HG03108 (cell line): ENCODE measurements at regions not wholly inside any gene's neighbourhood (a gene's known extent, or its start where the extent isn't known, plus 50 kb on each side); places are given as distances from the start of the nearest gene placed in this dataset.

Experiments
- ATAC-seq: cut with Tn5 transposase; IDR thresholded peaks from one replicate; pipeline ENCODE4 v1.9.1; 2021; ENCODE audit warnings: moderate library complexity; ENCODE audit not compliant: unreplicated experiment

DNA sequence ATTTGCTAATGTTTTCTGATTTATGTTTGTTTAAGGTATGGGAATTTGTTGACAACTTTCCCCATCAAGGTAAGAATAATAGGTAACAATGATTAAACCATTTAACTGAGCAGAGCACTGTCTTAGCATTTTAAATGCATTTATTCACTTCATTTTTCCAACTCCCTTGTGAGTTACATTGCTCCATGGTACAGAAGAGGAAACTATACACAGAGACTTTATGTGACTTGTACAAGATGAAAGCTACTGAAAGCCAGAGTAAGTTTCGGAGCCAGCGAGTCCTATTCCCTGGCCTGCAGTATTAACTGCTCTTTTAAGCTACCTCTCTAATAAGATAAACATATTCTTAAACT lies 708.8 kb downstream of the HDGFL1 start:
- ATAC-seq = no peak

DNA sequence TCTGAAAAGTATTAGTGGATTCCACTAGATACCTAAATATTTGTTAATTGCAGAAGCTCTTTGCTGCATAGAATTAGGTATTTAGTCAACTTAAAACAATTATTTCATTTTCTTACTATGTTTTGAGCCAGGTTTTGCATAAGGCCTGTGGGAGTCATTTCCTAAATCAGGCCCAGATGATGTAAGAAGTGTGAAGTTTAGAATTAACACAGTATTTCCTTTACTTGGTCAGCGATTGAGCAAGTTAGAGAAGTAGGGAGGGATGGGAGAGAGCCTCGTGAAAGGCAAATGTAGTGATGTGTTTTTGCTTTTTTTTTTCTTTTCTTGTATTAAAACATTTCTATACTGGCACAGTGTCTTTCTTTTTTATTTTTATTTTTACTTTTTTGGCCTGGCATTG lies 711.1 kb downstream of the HDGFL1 start:
- no peak for ATAC-seq

DNA sequence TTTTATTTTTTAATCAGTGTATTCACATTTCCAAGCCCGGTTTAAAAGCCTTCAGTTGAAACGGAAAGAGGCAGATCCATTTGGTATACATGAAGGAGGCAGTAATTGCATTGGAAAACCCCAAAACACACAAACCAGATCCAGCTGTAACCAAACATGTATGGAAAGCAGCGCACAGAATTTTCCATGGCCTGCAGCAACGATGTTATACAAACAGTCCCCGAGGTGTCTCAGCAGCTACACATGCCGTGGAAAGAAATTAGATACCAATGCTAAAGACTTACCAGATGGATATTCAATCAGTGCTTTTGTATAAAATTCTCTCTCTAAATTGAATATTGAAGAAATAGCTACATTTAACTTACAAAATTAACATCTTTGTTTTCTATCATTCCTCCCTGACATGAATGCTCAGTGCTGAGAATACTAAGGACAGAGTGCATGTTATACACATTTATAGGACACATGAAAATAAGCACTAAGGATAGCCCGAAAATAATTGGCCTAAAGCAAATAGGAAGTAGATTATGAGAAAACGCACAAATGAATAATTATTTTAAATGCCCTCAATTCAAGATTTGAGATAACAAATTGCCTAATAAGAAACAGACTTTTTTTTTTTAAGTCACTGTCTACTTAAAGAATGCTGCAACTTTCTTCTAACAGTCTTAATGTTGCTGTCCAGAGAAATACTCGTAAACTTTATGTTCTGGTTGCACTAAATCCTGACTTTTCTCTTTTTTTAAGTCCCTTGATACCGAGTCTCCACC lies 713.1 kb downstream of the HDGFL1 start:
- no peak for ATAC-seq

DNA sequence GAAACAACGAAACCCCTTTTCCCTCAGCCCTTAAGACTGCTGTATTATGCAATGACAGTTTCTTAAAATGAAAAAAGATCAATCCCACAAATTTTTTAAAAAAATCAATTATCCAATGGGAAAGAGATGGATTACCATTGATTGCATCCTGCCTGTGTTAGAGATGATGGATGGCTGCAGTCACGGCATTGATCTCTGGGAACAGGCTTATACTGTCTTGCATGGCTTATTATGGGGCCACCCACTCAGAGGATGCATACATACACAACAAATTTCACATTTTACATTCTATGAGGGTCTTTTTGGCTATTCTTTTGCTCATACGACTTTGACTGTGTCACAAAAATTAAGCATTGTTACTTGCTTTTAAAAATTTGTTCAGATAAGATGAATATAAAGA lies 724.3 kb downstream of the HDGFL1 start:
- ATAC-seq = no peak

DNA sequence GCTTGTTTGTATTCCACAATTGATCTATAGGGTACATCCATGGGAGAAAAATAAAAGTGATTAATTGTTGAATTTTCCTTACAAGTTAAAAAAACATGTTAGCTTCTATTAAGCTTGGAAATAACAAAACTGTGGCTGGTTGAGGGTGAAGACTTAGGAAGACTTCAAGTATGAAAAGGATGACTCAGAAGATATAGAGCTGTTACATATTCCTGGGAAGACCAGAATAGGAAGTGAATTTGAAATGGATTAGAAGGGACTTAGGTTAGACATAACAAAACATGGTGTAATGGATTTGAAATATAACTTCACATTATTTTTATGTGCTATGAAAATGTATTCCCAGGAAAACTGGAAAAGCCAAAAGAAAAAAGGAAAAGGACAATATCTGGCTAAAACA lies 732.2 kb downstream of the HDGFL1 start:
- ATAC-seq = no peak

DNA sequence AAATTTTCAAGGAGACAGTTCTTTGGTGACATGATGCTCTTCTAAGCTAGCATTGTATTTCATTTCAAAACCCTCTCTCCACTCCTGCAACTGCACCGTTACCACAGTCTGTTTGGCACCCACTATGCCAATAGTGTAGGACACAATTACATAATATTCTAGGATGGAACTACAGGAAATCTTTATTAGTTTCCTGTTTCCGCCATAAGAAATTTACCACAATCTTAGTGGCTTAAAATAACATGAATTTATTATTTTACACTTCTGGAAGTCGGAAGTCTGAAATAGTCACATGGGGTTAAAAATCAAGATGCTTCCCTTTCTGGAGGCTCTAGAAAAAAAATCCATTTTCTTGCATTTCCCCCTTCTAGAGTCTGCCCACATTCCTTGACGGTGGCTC lies 733.1 kb downstream of the HDGFL1 start:
- no peak for ATAC-seq

DNA sequence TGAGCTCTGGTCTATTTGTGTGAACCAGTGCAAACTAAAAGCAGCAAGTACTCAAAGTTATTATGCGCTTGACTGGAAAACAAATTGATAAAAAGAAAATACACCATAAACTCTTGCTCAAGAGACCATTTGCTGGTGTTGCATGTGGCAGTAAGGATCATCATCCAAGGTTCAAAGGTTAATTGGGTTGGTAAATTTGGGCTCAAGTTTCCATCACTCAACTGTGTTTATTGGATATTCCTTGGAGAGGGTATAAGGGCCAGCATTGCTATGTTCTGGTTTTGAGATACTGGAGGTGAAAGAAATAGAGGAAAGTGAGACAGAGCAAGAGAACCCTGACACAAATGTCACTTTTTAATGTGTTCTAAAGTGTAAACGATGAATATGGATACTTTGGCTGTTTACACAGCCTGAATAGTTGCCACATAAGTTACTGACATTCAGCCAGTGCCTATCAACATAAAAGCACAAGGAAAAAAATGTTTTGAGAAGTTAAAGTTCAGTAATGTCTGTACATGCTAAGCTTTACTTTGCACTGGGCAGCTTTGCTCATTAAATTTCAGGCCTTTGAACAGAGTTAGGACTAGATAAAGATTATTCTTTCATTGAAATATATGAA lies 736.1 kb downstream of the HDGFL1 start:
- ATAC-seq = no peak

DNA sequence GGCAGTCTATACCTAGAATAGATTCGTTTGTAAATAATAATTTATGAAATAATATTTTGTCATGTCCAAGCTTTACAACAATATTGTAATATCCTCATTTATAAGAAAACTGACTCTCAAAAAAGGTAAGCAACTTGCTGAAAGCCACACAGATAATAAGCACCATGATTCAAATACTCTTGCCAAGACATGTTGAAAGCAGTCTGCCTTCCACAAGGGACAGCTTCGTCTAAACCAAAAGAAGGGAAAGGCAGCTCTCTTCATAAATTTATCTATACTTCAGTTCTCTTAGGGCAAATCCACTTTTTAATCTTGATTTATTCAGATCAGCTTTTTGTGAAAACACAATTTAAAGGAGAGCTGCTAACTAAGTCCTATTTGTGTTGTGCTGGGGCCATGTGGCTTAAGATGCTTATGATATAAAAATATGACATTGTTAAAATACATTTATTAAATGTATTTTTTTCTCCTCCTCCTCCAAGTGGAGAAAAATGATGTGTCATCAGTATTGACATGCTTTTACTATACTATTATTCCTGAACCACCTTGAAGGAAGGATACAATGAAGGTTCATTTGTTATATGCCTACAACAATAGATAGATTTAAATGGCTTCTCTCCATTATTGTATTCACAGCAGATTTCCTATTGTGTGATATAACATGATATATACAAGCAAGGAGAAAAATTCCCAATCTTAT lies 737.0 kb downstream of the HDGFL1 start:
- ATAC-seq = no peak

DNA sequence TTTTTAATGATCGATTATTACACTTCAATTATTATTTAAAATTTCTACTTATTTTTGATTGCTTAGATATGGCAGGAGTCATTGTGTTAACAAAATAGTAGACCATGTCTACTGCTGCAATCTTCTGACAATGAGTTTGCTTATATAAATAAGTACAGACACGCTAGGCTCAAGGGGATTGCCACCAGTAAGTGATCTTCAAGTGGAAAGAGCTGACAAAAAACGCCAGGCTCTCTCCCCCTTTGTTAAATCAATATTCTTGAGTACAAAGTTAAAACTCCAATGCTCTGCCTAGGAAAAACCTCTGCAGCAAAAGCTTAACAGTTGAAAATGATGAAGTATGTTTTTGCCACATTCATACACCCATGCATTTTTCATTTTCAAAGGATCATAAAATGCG lies 738.1 kb downstream of the HDGFL1 start:
- no peak for ATAC-seq

DNA sequence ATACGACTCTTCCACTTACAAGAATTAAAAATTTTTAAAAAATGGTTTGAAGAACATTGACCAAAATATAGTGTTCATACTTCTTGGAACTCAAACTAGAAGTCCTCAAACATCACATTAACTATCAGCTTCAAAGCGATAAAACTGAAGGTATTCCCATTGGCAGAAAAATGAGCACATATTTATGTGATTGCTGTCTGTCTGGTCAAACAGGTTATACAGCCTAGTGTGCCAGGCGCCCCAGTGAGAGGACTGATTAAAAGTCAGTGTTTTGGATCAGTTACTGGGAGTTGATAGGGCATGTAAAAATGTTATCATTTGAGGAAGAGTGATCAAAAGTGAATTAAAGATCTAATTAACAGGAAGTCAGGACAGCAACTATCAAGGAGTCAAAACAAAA lies 738.8 kb downstream of the HDGFL1 start:
- ATAC-seq = no peak

DNA sequence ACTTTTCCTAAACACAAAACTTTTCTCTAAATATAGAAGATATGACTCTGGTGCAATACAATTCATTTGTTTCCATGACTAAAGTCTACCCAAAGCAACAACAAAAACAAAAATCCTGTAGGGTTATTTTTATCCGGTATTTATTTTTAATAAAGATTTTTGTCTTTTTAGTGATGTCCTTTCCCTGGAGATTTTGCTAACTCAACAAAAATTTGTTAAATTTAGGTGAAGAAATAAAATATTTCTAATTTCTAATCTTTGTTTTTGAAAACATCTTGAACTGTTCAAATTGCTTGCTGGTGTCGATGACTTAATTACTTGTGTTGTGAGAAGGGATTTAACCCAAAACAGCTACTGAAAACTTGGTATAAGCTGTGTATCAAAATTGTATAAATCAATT lies 741.8 kb downstream of the HDGFL1 start:
- no peak for ATAC-seq

DNA sequence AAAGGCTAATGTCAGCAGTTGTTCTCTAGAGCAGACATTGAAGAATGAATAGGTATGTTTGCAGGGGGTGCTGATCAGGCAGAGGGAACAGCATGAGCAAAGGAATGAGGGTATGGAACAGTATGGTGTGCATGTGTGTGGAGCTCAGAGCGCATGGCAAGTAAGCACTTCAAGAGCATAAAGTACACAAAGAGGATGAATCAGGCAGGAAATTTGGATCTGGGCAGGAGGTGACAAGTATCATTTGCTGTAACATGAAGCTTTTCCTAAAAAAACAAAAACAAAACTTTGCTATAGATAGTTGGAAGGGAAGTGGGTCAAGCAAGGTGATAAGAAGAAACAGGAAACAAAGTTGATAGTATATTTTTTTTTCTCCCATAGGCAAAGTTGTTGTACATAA lies 746.8 kb downstream of the HDGFL1 start:
- no peak for ATAC-seq

DNA sequence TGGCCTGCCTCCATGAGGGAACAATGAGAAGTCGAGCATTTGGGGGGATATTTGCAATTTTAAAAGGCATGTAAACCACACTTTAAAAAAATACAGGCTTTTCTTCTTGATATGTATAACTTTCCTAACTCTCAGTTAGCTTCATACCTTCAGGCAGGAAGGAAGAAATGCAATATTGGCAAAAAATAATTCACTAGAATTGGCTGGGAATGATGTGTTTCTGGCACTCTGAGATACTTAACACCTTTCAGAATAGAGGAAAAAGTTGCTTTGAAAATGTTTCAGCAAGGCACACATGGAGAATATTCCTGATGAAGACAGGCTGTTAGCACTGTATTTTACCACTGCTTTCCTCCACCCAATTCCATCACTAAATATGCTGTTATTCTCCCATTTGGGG lies 747.6 kb downstream of the HDGFL1 start:
- no peak for ATAC-seq

DNA sequence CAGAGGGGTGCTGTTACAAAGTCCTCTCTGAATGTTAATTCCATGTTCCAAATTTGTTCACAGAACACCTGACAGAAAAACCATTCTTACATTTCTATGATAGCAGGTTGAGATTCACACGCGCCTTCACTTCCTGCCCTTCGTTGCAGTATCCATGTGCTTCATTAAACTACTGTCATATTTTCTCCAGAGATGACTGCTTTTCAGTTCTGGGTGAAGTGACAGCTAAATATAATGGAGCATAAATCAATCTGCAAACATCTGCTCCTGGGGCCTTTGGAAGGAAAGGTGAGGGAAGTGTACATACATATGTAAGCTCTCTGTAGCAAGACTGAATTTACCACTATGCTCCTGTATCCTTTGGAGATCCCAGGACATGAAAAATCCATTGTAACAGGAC lies 750.2 kb downstream of the HDGFL1 start:
- no peak for ATAC-seq

DNA sequence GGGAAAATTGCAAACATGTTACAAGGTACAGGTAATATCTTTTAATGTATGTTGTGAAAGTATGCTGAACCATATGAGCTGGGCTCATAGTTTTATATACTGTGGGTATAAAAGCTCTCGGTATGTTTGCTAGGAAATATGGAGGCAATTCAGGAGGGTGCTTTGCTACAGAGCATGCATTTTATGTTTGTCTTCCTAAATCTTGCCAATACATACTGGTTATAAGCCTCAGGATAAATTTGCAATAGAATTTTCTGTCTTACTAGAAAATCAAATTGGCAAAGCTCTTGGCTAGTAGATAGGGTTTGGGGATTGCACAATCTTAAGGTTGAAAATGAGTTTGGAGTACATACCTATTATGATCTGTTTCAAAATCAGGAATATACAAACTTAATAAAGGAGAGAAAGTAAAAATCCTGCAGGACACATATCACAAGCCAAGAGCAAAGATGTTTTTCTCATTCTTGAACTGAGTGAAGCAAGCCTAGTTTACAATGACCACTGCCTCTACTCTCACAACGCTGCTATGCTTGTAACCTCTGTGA lies 751.2 kb downstream of the HDGFL1 start:
- ATAC-seq = no peak

DNA sequence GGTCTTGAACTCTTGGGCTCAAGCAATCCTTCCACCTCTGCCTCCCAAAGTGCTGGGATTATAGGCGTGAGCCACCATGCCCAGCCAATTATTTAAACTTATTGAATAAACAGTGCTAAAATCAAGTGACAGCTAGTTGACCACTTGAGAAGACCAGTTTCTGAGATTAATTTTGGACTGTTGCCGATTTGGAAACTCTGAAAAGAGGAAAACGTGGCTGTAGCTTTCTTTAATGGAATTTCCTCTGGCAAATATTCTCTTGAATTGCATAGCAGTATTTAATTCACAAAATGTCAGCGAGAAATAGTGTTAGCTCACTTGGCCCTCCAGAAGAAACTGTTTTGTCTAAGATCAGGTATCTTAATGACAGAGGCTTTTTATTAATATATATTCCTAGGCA lies 754.5 kb downstream of the HDGFL1 start:
- ATAC-seq = no peak

DNA sequence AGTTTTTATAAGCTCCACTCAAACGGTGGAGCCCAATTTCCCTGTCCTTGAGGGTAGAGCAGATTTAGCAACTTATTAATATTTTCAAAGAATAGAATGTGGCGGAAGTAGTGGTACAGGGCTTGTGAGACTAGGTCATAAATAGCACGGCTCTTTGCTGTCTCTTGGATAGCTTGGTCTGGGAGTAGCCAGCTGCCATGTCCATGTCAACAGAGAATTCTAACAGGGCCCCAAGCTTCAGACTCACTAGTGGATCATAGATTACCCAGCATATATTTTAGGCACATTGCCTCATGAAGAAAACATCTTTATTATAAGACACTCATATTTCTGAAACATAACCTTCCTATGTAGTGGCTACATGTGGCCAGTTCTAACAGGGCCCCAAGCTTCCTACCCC lies 755.7 kb downstream of the HDGFL1 start:
- ATAC-seq = no peak

DNA sequence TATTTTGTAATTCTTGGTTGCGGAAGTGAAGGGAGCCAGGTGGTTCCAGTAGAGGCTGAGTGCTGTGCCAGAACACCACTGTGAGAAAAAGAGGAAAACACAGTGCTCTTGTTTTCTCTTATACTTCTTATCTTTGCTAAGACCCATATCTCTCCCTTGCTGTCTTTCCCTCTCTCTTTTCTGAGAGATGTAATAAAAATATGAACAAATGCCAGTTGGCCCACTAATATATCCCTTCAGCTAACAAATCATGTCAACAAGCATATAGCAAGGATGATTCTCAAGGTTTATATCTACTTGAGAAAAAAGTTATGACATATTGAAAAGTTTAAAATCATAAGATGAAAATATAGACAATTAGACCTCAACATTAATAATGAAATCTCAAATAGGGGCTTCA lies 758.3 kb downstream of the HDGFL1 start:
- ATAC-seq = no peak

DNA sequence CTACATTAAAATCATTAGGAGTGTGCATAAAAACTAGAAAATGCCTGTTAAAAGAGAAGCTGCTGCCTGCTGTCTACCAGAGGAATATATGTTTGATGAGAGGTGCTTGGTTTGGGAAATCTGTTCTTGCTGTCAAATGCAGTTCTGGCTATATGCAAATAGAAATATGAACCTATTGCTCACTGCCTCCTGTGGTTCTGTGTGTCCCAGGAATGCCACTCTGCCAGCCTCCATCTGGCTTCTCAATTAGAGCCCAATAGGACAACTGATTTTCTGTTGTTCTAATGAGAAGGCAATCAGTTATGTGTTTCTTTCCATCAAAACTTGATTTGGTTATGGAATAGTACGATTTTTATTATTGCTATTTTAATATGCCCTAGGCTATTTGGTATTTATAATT lies 759.7 kb downstream of the HDGFL1 start:
- no peak for ATAC-seq

DNA sequence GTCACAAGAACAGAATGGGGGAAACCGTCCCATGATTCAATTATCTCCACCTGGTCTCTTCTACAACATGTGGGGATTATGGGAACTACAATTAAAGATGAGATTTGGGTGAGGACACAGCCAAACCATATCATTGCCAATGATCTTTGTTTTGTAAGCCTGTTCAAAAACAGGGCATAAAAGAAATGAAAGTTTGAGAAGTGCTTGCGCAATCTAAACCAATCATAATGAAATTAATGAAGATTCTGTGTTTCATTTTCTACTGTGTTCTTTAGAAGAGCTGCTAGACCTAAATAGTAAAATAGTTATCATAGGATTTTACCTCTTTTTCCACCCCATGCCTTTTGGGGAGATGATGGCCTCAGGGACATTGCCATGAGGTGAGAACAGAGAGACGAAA lies 761.3 kb downstream of the HDGFL1 start:
- ATAC-seq = no peak

DNA sequence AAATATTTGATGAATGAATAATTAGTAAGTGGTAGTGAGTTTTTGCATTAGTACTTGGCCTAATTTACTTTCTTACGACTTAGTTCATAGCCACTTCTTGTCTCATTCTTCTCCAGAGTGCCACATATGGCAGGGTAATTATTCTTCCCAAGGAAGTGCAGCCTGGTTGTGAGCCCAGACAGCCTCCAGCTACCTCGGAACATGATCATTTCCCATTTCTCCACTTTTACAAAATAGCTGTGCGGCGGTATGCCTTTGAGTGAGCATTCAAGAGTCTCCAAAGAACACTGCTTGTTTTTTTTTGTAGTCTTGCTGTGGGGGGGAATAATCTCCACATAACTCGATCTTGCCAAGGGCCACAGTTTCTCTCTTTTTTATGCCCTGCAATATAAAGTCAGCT lies 765.0 kb downstream of the HDGFL1 start:
- no peak for ATAC-seq

DNA sequence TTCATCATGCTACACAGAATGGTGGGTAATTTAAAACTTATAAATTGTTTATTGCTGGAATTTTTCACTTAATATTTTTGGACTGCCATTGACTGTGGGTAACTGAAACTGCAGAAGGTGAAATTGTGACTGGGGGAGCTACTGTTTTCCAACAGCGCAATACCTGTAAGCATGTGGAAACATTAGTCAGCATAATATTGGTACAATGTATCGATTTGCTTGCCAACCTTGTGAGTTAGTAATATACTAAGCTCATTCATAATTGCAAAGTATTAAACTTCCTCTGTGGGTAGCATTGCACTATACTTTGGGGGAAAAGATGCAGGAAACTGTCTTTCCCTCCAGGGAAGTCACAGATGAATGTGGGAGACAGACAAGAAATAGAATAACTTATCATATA lies 766.5 kb downstream of the HDGFL1 start:
- no peak for ATAC-seq
